ENCODE measurements at regions not wholly inside any gene's neighbourhood (a gene's known extent, or its start where the extent isn't known, plus 50 kb on each side); places are given as distances from the start of the nearest gene placed in this dataset.

GRCh38 chr1:29470087-29470787 is 233.9 kb downstream of the PTPRU start:
- CTCF ChIA-PET, result no interaction called here
- POLR2A ChIA-PET, result no interaction called here
- Histone ChIP-seq H3K4me3 (ENCODE audit: low read depth, low read length) (no peak overlapping the region), H3K27me3 (ENCODE audit: control insufficient read depth, insufficient read depth, low read length) (peaks cover 2% of the 10 kb centered on the region), H3K36me3 (ENCODE audit: control insufficient read depth, insufficient read depth, low read length) (no peaks in the 10 kb centered on the region)
- no peak for DNase-seq (ENCODE audit: low read depth)
- no peak for TF ChIP-seq CTCF (IDR thresholded peaks at IDR 0.05; ENCODE audit: insufficient read depth, low read depth, low read length)

- ChIA-PET POLR2A (no interaction called here), CTCF (no interaction called here)
- Histone ChIP-seq H3K4me3 (ENCODE audit: low read depth, low read length) (no peak overlapping the region), H3K27me3 (ENCODE audit: control insufficient read depth, insufficient read depth, low read length) (peaks cover 2% of the 10 kb centered on the region), H3K36me3 (ENCODE audit: control insufficient read depth, insufficient read depth, low read length) (no peaks in the 10 kb centered on the region)
- no peak for DNase-seq (ENCODE audit: low read depth)
- no peak for TF ChIP-seq CTCF (IDR thresholded peaks at IDR 0.05; ENCODE audit: insufficient read depth, low read depth, low read length)
Observed at GRCh38 chr1:29469457-29469856, 233.1 kb downstream of the PTPRU start.

- TF ChIP-seq CTCF (IDR thresholded peaks at IDR 0.05; ENCODE audit: insufficient read depth, low read depth, low read length), result no peak
Observed at GRCh38 chr1:29467989-29468900, 231.9 kb downstream of the PTPRU start.

GRCh38 chr1:29466258-29466657 is 229.9 kb downstream of the PTPRU start:
- ChIA-PET POLR2A (no interaction called here), CTCF (no interaction called here)
- Histone ChIP-seq H3K4me3 (ENCODE audit: low read depth, low read length) (no peak overlapping the region), H3K27me3 (ENCODE audit: control insufficient read depth, insufficient read depth, low read length) (no peaks in the 10 kb centered on the region), H3K36me3 (ENCODE audit: control insufficient read depth, insufficient read depth, low read length) (no peaks in the 10 kb centered on the region)
- no peak for DNase-seq (ENCODE audit: low read depth)
- TF ChIP-seq CTCF (IDR thresholded peaks at IDR 0.05; ENCODE audit: insufficient read depth, low read depth, low read length), result no peak

More at GRCh38 chr1:29467989-29468900, 231.9 kb downstream of the PTPRU start:
- DNase-seq (ENCODE audit: low read depth), result no peak
- Histone ChIP-seq H3K27me3 (ENCODE audit: control insufficient read depth, insufficient read depth, low read length) (peaks cover 2% of the 10 kb centered on the region), H3K36me3 (ENCODE audit: control insufficient read depth, insufficient read depth, low read length) (no peaks in the 10 kb centered on the region), H3K4me3 (ENCODE audit: low read depth, low read length) (no peak overlapping the region)
- ChIA-PET POLR2A (no interaction called here), CTCF (no interaction called here)

DNA sequence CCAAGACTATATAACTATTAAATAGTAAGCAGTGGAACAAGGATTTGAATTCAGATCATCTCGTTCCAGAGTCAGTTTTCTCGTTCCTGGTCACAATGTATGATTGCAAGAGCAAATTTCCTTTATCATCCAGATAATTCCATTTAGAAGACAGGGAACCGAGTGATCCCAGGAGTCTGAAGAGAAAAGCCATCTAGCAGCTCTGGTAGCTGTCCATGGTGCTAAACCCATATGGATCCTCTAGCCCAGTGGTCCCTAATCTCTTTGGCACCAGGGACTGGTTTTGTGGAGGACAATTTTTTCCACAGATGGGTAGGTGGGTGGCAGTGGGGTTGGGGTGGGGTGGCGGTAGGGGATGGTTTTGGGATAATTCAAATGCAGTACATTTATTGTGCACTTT is 229.4 kb downstream of the PTPRU start:
- no peak for TF ChIP-seq CTCF (IDR thresholded peaks at IDR 0.05; ENCODE audit: insufficient read depth, low read depth, low read length)
- no peak for DNase-seq (ENCODE audit: low read depth)
- CTCF ChIA-PET, result no interaction called here

More for the DNA sequence above, 229.4 kb downstream of the PTPRU start:
- H3K27me3 ChIP-seq (ENCODE audit: control insufficient read depth, insufficient read depth, low read length), result no peaks in the 10 kb centered on the region
- no peaks in the 10 kb centered on the region for H3K36me3 ChIP-seq (ENCODE audit: control insufficient read depth, insufficient read depth, low read length)
- no peak overlapping the region for H3K4me3 ChIP-seq (ENCODE audit: low read depth, low read length)
- POLR2A ChIA-PET, result no interaction called here

Measured in BJ (cell line).